ENCODE measurements at regions not wholly inside any gene's neighbourhood (a gene's known extent, or its start where the extent isn't known, plus 50 kb on each side); places are given as distances from the start of the nearest gene placed in this dataset.

DNA sequence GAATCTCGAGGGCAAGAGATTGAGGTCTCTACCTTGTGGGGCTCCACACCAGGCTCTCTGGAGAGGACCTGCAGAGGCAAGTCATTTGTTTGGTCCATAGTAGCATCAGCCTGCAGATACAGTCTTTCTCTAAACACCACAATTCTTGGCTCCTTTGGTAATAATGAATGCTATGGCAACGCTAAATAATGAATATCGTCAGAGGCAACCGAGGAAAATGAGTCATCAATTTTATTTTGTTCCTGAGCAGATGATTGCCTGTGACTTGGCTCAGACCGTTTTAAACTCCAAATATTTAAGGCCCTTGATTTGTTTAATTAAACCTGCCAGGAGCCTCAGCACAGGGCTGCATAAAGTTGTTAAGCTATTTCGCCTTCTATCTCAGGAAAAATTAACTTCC is 924.1 kb upstream of the TMEM132C start:
- no peak for TF ChIP-seq POLR2A (IDR thresholded peaks at IDR 0.05; ENCODE audit: low read depth, low read length)
- no peak for TF ChIP-seq EZH2 (IDR thresholded peaks at IDR 0.05; ENCODE audit: borderline replicate concordance, low read depth, low read length, severe bottlenecking)
- TF ChIP-seq, protein P1, sequence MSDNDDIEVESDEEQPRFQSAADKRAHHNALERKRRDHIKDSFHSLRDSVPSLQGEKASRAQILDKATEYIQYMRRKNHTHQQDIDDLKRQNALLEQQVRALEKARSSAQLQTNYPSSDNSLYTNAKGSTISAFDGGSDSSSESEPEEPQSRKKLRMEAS (IDR thresholded peaks at IDR 0.05; ENCODE audit: insufficient read depth, insufficient read length), result no peak
- TF ChIP-seq, protein P2, sequence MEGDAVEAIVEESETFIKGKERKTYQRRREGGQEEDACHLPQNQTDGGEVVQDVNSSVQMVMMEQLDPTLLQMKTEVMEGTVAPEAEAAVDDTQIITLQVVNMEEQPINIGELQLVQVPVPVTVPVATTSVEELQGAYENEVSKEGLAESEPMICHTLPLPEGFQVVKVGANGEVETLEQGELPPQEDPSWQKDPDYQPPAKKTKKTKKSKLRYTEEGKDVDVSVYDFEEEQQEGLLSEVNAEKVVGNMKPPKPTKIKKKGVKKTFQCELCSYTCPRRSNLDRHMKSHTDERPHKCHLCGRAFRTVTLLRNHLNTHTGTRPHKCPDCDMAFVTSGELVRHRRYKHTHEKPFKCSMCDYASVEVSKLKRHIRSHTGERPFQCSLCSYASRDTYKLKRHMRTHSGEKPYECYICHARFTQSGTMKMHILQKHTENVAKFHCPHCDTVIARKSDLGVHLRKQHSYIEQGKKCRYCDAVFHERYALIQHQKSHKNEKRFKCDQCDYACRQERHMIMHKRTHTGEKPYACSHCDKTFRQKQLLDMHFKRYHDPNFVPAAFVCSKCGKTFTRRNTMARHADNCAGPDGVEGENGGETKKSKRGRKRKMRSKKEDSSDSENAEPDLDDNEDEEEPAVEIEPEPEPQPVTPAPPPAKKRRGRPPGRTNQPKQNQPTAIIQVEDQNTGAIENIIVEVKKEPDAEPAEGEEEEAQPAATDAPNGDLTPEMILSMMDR (IDR thresholded peaks at IDR 0.05; ENCODE audit: extremely low read depth in 1 of 2, insufficient read depth in 1 of 2, low read depth in 1 of 2, low read length in 2 of 2), result no peak

Measured in endothelial cell of umbilical vein (primary cell).